ENCODE measurements at regions not wholly inside any gene's neighbourhood (a gene's known extent, or its start where the extent isn't known, plus 50 kb on each side); places are given as distances from the start of the nearest gene placed in this dataset.

GRCh38 chr2:53559302-53559966 is 208.2 kb upstream of the CHAC2 start:
- no peak for DNase-seq (ENCODE audit: low spot score)
- Histone ChIP-seq H3K4me1 (ENCODE audit: control insufficient read depth in 1 of 2, low read depth in 2 of 2) (no peaks in the 10 kb centered on the region), H3K36me3 (no peaks in the 10 kb centered on the region), H3K27me3 (replicated peaks; ENCODE audit: insufficient read depth) (no peaks in the 10 kb centered on the region), H3K4me3 (no peak overlapping the region), H3K9me3 (no peaks in the 10 kb centered on the region), H3K27ac (no peak overlapping the region)
- no peak for TF ChIP-seq CTCF (IDR thresholded peaks at IDR 0.05)
- no peak for ATAC-seq (ENCODE audit: insufficient number of reproducible peaks, low FRiP score, low read depth)

- Histone ChIP-seq H3K27me3 (replicated peaks; ENCODE audit: insufficient read depth) (no peaks in the 10 kb centered on the region), H3K4me3 (no peak overlapping the region), H3K27ac (no peak overlapping the region), H3K4me1 (ENCODE audit: control insufficient read depth in 1 of 2, low read depth in 2 of 2) (no peaks in the 10 kb centered on the region), H3K9me3 (no peaks in the 10 kb centered on the region), H3K36me3 (no peaks in the 10 kb centered on the region)
- no peak for TF ChIP-seq CTCF (IDR thresholded peaks at IDR 0.05)
- DNase-seq (ENCODE audit: low spot score) (no peak), ATAC-seq (ENCODE audit: insufficient number of reproducible peaks, low FRiP score, low read depth) (no peak)
Observed at GRCh38 chr2:53558867-53559266, 208.7 kb upstream of the CHAC2 start.

DNA sequence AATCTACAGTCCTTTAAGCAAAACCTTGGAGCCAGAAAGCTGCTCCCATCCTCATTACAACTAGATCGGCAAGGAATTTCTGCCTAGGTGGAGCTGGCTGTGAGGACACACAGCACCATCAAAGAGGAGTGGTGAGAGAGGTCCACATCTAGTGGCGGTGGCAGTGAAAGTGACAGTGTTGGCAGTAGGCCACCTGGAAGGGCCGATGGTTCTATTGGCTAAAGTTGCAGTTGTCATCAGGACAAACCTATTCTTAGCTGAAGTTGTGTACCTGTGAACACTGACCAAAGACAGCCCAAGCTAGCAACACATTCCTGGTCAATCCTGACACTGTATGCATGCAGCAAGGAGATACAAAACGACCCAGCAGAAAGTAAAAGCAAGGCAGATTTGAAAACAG is 218.1 kb upstream of the CHAC2 start:
- Histone ChIP-seq H3K4me1 (ENCODE audit: control insufficient read depth in 1 of 2, low read depth in 2 of 2) (no peaks in the 10 kb centered on the region), H3K27ac (no peak overlapping the region), H3K36me3 (no peaks in the 10 kb centered on the region), H3K4me3 (no peak overlapping the region), H3K27me3 (replicated peaks; ENCODE audit: insufficient read depth) (no peaks in the 10 kb centered on the region), H3K9me3 (no peaks in the 10 kb centered on the region)
- DNase-seq (ENCODE audit: low spot score): no peak
- TF ChIP-seq CTCF (IDR thresholded peaks at IDR 0.05): no peak
- ATAC-seq (ENCODE audit: insufficient number of reproducible peaks, low FRiP score, low read depth): no peak

DNA sequence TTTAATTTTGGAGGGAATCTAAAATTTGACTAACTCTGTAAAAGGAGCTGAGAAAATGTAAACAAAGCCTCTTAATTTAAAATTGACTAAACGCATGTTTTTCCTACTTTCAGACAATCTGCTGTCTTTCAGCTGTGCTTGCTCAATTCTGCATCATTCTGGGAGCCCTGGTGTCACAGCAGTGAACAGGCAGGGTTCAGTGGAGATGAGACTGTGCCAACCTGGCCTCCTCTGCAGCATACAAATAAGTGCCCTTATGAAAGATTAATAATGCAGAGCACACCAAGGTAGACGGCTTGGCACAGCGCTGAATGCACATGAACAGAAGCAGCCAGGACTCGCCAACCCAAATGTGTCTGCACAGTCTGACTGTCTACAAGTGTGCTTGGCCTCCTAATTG is 222.0 kb upstream of the CHAC2 start:
- no peaks in the 10 kb centered on the region for H3K4me1 ChIP-seq (ENCODE audit: control insufficient read depth in 1 of 2, low read depth in 2 of 2)

More for the DNA sequence above, 222.0 kb upstream of the CHAC2 start:
- Histone ChIP-seq H3K4me3 (no peak overlapping the region), H3K9me3 (no peaks in the 10 kb centered on the region), H3K27ac (no peak overlapping the region), H3K36me3 (no peaks in the 10 kb centered on the region), H3K27me3 (replicated peaks; ENCODE audit: insufficient read depth) (no peaks in the 10 kb centered on the region)
- ATAC-seq (ENCODE audit: insufficient number of reproducible peaks, low FRiP score, low read depth): no peak
- DNase-seq (ENCODE audit: low spot score): no peak
- TF ChIP-seq CTCF (IDR thresholded peaks at IDR 0.05): no peak

Data from thoracic aorta (tissue), 2 donors.